ELF-1 (cell line): ENCODE measurements at regions not wholly inside any gene's neighbourhood (a gene's known extent, or its start where the extent isn't known, plus 50 kb on each side); places are given as distances from the start of the nearest gene placed in this dataset.
"Not testable (repeated sequence)": the region's sequence is repeated elsewhere in the genome, so short reads cannot be mapped to it uniquely, and the experiment has no call there.

ENCODE experiments used
- DNase-seq: peaks from one replicate; pipeline ENCODE4 v3.0.0-alpha.2; 2016; ENCODE audit warnings: low read depth, low spot score

DNA sequence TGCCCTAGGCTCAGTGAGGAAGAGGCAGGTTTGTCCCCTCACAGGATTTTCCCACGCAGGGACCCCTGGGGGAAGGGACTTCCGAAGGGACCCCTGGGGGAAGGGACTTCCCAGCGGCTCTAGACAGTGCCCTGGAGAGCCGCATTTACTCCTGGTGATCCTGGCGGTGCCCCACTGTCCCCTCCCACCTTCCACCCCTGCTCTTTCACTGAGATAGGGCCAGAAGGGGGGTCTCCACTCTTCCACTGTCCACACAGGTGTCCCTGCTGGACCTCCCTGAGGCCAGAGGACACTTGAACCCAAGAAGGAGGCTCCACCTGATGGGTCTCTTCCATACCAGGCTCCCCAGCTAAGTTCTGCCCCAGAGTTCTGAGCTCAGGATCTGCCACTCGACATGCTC lies 1333.9 kb downstream of the BRD1 start:
- no peak for DNase-seq

DNA sequence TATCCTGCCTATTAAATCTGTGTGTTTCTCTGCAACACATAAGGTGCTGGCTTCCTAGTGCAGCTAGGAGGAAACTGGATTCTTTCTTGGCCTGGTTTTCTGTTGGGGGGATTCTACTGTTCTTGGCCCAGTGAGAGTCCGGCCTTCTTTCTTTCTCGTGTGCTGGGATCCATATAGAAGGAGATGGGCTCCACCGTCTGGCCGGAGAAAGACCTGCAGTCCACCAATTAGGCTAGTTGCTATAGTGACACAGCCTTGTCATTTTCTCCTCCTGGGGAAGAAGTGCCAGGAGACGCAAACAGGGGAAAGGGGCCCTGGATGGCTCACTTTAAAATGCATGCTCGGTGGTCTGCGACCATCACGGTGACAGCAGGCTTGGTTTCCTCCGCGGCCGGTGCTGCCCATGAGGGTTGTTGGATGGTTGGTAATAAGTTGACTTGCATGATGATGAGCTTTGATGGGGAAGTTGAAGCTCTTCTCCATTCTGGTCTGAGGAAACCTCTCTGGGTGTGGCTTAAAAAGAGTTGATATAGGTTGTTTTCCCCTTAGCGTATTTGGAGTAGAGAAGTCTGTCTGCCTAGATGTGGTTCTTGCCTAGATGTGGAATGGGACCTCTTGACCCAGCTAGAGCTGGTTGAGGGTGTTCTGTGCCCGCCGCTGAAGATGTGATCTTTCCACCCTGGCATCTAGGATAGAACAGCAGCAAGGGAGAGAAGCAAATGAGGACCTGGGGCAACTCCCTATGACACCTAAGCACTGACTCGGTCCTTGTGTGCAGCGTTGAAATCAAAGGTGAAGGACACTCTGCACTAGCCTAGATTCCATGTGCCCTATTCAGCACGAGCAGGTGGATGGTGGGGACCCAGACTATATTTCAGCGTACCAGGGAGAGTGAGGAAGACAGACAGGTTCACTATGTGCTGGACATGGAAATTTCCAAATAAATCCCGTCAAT lies 1335.0 kb downstream of the BRD1 start:
- peak; percentile 90 for DNase-seq

DNA sequence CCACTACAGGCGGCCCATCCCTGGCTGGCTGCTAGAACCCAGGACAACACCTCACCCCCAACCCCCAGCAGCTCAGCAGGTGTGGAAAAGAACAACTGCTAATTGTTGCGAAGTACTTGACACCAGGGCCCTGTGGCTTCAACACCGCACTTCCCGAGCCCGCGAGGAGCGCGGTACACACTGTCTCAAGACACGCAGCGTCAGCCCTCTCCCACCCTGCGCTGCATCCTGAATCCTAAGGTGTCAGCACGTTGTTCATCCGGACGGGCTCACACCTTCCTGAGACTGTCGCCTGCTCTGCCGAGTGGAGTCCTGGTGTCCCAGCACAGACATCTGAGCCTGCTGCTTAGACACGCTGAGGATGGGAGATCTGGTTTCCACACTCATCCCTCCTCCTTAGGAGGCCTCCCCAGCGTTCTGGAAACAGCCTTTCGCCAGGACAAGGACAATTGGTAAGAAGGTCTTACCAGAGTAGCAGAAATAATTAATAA lies 1336.2 kb downstream of the BRD1 start:
- DNase-seq: peak; percentile 38

DNA sequence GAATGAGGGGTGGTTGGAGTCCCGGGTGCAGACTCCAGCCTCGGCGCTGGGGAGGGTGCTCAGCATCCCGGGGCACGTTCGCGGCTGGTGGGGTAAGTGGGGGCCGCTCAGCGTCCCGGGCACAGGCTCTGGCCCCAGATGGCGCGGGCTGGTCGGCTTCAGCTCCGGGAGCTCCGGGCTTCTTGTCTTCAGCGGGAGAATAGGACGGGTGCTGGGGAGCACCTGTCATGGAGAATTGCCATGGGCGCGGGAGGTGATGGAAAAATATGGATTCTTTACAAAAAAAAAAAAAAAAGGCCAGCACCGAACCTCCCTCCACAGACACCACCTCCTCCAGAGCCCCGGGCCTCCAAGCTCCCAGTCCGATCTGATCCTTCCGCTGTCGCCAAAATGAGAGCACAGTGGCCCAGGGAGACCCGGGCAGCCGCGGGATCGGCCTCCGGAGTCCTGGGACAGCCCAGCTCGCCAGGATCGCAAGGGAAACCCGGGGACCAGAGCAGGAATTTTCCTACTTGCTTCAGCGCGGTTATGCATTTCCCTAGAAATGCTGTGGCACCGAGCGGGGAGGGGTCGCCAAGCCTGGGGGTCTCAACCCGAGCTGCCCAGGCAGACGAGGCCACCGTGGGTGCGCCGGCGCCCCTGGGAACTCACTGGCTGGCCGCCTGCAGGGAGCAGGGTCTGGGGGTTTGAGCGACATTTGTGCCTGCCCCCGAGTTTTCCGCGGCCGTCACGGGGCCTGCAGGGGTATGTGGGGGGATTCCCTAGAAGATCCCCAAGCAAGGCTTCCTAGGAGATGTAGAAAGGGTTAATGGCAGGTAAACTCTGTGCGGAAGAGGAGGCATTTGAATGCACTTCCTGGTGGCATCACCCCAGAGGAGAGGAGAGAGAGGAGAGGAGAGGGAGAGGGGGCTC lies 1336.9 kb downstream of the BRD1 start:
- DNase-seq: no peak

DNA sequence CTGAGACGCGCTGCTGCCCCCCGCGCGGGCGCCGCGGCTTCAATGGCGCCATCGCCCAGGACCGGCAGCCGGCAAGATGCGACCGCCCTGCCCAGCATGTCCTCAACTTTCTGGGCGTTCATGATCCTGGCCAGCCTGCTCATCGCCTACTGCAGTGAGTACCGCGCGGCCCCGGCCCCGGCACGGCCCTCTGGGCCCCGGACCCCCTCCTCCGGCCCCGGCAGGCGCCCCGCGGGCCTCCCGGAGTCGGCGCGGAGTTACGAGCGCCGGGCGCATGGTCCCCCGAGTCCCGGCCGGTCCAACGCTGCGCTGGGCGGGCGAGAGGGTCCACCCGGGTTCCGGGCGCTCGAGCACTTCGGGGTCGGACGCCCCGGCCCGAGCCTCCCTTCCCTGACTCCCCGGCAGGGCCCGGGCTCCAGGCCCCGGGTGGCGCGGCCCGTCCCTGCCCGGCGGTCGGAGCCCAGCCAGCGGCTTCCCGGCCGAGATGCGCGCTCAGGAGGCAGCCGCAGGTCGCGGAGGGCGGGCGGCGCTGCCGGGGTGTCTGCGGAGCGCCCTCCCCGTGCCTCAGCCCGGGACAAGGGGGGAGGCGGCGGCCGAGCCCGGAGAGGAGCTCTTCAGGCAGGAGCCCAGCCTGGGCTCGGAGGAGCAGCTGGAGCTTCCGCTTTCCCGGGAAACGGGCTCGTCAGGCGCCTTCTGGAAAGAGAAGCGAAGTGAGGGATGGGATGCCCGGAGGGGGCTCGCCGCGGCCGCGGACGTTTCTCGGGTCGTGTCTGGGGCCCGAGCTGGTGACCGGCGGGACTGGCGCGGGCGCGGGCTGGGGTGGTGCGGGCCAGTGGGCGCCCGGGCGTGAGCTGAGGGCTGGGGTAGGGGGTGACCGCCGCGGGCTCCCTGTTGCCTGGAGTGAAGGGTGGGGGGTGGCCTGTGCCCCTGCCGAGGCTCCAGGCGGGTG lies 1337.8 kb downstream of the BRD1 start:
- peak; percentile 44 for DNase-seq

DNA sequence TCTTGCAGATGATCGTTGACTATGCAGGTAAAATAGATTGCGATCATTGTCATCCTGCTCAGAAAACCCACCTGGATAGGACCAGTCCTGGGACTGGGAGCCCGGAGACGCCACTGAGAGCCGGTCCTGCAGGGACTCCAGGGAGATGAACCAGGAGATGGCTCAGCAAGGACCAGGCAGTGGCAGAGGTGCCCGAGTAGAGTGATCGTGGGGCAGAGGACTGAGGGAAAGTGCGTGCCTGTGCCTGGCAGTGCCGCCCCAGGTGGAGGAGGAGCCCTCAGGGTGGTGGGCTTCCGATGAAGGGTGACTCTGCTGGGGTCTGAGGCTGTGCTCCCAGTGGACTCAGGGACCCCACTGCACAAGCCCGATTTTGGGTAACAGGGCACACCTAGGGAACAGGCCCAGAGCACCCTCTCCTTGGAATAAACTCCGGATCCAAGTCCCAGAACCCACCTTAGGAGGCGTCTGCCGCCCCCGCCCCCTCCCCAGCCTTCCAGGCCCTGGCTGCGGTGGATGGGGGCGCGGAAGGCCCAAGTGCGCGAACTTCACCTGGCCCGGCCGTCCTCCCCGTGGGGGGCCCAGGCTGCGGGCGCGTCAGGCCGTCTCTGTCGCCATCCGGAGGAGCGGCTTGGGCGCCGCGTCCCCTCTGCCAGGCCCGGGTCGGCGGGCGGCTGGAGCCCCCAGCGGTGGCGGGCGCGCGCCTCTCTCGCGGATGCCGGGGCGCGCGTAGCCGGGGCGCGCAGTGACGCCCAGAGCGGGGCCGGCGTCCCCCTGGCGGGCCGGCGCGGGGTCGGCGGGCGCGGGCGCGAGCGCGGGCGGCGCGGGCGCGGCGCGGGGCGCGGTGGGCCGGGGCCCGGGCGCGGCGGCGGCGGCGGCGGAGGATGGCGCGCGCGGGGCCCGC lies 1338.8 kb downstream of the BRD1 start:
- no peak for DNase-seq

DNA sequence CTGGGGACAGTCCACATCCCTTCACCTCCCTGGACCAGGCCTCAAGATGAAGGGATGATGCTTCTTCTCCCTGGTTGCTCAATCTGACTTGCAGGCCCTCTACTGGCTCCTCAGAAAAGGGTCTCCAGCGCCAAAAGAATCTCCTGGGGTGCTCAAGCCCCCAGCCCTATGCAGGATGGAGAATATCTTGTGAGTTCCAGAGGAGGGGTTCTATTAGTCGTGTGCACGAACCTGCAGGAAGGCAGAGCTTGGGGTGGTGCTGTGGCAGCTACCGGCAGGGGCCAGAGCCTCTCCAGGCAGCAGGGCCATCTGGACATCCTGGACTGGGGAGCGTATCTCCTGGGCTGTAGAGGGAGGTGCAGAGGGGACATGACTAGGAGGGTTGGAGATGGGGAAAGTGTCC lies 1339.5 kb downstream of the BRD1 start:
- no peak for DNase-seq

DNA sequence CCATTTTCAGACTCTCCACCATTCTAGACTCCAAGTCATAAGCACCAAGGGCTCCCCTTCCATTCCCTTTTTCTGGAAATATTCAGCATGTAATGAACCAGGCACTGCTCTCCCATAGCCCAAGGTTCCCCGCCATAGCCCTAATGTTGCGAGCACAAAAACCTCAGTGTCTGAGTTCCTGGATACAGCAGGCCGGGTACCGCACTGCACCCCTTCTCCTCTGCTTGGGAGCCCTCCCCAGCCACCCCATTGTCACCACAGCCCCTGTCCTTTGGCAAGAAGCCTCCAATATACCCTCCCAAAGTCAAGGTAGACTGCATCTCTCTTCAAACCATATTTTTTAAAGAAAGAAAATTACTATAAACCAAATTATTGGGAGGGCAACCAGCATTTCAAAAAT lies 1341.1 kb downstream of the BRD1 start:
- DNase-seq: no peak

DNA sequence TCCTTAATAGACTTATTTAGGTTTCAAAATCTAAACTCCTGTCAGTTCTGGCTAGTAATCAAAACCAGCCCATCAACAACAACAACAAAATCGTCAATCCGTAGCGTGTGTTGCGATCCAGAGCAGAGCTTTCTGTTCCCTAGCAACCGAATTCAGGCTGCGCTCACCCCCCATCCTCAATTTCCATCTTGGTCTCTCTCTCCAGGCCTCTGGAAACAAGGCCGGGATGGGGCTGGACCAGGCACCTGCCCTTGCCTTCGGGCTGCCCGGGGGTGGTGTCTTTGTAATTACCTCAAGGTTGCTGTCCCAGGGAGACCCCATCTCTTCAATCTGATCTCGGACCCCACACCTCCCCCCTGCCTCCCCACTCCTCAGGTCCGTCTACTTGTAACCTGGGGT lies 1341.5 kb downstream of the BRD1 start:
- DNase-seq: no peak

DNA sequence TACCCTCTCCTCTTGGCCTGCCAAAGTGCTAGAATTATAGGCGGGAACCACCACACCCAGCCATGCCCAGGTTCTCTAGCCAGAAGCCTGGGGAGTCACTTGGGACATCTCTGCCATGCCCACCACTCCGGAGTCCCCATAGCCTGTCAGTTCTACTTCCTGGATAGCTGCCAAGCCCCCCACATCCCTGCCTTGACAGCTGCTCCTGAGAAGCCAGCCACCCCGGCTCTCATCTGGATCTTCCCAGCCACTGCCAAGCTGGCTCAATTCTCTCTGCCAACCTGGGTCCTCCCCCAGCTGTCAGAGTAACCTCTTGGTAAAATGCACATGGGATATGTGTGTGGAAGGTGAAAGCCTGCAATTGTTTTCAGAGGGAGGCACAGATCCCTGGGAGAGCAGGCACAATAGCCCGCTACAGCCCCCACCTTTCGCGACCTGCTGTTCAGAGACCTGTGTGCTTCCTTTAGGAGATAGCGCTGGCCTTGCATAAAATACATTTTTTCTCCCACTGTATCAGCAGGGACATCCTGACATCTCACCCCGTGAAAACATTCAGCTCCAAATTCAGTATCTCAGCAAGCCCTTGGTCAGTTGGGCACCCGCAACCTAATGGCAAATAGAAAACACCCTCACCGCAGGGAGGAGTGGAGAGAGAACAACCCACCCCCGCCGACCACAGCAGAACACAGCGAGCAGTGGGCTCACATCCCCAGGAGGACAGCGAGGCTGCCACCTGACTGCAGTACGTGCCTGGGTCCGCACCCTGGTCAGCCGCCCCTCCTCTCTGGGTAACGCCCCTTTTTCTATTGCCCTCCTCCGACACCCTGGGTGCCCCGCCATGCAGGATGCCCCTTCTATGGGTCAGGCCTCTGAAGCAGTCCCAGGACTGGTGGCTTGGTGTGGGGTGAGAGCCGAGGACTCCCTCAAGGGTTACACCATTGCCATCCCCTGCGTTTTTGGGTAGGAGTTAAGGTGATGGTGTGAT lies 1342.2 kb downstream of the BRD1 start:
- no peak for DNase-seq

DNA sequence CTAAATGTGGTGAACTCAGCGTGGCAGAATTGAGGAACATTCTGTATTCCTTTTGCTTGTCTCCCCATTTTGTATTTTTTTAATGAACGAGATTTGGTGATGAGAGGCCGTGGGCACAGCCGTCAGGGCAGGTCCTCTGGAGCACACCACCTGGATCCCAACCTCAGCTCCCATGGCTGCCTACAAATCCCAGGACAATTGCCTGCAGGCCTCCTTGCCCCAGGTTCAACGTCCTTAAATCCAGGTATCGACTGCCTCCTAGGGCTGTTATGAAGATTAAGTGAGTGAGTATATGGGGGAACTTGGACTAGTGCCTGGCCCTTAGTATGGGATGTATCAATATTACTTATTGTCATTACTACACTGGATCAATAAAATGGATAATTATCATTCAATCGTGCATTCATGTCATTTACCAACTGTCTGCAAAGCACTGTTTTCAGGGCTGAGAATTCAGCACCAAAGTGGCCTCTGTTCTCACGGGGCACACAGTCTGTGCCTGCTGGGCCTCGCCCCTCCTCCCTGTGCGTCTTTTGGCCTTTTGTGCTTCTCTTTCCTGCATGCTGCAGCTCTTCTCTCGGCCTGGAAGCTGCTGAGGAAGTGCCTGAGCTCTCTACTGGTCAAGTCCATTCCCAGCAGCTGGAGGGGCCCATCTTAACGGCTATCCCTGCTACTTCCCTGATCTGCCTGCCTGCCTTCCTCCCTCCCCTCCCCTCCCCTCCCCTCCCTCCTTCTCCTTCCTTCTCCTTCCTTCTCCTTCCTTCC lies 1343.7 kb downstream of the BRD1 start:
- DNase-seq: no peak

DNA sequence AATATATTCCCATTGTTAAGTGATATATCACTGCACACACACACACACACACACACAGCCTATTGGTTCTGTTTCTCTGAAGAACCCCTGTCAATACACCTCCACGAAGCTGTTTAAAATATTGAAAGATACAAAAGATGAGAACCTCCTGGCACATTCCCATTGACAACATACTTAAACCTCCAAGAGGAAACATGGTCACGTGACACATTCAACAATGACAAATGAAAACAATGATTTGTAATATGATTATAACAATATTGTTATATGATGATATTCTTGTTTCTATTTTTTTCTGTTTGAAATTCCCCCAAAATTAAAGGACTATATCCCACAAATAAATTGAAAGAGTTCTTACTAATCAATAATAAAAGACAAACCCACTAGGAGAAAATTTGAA lies 1344.9 kb downstream of the BRD1 start:
- DNase-seq: no peak

DNA sequence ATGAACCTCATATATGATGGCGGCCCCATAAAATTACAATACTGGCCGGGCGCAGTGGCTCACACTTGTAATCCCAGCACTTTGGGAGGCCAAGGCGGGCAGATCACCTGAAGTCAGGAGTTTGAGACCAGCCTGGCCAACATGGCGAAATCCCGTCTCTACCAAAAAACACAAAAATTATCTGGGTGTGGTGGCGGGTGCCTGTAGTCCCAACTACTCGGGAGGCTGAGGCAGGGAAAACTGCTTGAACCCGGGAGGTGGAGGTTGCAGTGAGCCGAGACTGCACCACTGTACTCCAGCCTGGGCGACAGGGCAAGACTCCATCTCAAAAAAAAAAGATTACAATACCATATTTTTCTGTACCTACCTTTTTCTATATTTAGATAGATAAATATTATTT lies 1345.5 kb downstream of the BRD1 start:
- not testable (repeated sequence) for DNase-seq

DNA sequence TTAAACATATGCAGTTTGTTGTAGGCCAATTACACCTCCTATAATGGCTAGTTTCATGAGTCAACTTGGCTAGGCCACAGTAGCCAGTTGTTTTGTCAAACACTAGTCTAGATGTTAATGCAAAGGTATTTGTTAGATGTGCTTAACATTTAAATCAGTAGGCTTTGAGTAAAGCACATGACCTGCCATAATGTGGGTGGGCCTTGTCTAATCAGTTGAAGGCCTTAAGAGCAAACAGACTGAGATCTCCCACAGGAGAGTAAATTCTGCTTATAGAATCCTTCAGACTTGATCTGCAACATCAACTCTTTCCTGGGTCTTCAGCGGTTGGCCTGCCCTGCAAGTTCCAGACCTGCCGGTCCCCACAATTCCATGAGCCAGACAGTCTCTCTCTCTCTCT lies 1345.9 kb downstream of the BRD1 start:
- DNase-seq: no peak

DNA sequence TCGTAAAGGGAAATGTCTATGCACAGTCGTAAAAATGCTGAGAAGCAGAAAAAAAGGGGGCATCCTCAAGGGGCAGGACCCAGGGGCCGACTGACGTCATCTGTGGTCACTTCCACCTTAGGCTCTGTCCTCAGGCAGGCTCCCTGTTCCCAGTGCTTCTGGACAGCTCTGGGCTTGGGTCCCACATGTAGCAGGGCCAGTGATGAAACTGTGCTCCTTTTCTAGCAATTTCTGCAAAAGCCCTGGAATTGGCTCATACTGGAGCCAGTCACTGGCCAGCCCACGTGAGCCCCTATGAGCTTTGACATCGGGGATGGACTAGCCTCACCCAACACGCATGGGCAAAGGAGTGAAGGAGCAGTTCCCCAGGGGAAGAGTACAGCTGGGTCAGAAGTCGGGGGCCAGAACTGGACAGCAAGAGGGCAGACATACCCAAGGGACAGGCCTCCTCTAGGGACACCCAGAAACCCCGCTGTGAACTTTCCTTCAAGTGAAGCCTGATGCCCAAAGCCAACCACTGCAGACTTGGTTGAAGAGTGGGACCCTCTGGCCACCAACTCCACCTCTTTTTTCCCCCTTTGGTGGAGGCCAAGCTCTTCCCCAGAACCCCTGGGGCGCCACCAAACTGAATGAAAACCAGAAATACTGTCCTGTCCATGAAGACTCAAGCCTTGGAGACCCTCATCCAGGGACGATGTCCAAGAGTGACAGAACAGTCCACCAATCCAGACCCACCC lies 1349.0 kb downstream of the BRD1 start:
- no peak for DNase-seq

DNA sequence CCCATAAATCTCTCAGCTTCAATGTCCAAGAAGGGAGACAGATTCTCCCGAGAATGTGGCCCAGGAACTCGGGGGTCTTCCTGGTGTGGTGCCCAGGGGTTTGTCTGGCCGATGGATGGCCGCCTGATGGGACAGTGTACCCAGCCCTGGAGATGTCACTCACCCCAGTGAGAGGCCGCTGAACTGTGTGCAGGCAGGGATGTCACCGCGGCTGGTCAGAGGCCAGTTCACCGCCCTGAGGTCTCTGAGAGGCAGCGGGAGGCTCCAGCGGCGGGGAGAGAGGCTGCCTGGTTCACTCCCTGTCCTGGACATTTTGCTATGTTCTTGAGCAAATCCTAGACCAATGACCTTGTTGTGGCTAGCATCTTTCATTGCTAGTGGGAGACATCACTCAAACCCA lies 1349.5 kb downstream of the BRD1 start:
- no peak for DNase-seq

DNA sequence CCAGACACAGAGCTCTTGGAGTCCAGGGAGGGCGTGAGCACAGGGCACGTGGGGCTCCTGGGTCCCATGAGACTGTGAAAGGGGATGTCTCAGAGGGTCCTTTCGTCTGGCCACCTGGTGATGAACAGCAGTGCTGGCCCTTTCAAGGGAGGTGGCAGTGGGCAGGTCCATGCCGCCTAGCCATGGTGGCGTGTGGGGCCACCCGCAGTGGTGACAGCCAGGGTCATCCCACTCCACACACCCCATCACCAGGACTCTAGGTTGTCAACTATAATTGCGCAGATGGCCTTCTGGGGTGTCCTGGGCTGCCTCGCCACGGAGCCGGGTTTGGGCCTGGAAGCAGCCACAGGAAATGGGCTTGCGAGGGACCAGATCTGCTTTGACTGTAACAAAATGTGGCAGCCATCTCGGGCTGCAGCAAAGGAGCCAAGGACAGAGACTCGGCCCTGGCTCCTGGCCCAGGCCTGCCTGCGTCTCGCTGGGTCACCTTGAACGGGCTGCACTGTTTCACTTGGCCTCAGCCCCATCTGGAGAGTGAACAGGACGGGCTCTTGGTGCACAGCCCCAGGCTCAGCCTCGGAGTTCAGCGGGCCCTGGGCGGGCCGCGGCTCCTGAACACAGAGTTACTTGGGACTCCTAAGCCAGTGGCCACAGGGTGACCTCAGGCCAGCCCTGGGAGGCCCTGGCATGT lies 1350.5 kb downstream of the BRD1 start:
- no peak for DNase-seq
